Astrocyte of the hippocampus (primary cell): ENCODE measurements at regions not wholly inside any gene's neighbourhood (a gene's known extent, or its start where the extent isn't known, plus 50 kb on each side); places are given as distances from the start of the nearest gene placed in this dataset.
A peak's percentile ranks its signal among the peaks of the same experiment; 100 is the strongest.

ENCODE experiments used
- DNase-seq: peaks from one replicate; pipeline ENCODE4 v3.0.0; 2011; ENCODE audit warnings: low read depth, low spot score

DNA sequence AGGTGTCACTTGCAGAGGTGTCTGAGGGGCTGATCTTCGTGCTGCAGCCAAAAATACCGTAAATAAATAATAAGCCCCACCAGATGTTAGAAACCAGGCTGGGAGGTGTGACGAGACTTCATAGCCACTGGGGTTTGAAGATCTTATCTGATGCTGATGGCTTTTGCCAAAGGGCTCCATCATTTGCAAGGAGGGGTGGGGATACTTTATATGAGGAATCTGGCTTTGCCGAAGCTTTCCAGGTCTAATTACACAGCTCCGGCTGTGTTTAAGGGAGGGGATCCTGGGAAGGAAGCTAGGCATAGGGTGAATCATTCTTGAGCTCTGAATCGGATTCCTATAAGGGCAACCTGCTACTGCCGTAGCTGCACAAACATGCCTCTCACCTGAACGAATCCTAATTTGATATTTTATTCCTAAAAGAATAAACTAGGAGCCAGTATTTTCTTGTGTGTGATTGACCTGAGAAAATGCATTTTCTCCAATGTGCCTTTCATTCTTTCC is 249.6 kb downstream of the SOD2 start:
- no peak for DNase-seq

DNA sequence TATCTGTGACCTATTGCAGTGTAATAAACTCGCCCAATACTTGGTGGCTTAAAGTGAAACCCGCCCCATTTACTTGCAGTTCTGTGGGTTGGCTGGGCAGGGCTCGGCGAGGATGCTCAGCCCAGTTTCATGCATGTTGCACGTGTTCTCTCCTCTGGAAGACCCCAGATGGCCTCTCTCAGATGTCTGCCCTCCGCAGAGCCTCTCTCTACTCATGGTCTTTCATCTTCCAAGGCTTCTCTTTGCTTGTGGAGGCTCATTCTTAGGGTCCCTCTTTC is 251.4 kb downstream of the SOD2 start:
- no peak for DNase-seq

DNA sequence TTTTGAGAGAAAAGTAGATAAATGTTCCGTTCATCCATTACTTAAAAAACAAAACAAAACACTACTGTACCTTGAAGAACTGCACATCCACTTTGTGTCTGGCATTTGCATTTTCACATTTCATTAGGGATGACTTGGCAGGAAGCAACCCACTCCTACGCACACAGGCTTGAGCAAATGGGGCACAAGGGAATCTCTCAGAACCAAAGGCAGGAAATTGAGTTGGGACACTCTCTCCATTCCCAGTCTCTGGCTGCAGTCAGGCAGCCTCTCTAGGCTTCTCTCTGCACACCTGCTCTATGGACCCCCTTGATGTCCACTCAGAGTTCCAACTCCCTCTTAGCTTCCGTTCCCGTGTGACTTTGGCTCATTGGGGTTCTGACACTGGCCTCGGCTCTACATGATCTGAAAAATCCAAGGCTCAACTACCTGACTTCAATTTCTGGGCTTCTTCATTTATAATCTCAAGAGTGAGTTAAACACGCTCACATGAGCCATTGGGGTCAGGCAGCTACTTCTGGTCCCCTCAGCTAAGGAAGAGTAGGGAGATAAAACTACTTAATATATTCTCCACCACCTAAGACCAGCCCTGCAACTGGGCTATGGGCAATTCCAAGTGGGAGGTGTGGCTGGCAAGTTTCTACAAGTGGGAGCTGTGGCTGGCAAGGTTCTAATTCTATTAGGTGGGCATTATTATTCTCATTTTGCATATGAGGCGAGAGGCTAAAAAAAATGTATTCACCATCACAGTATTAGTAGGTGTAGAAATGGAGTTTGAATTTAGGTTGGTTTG is 251.9 kb downstream of the SOD2 start:
- no peak for DNase-seq

DNA sequence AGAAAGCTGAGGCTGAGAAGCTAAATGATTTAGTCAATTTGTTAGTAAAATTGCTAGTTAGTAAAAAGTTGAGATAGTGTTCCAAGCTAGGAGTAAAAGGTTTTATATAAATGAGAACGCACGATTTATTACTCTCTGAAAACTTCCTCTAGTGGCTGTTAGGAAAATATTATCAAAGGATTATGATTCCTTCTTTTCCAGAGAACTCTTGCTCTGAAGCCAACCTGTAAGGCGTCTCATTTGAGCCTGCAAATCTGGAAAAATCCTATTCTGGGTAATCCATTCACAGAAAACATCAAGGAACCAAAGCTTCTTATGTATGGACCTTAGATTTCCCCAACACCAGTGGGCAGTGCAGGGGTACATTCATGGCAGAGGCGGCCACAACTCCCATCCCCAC is 252.7 kb downstream of the SOD2 start:
- DNase-seq, result no peak

DNA sequence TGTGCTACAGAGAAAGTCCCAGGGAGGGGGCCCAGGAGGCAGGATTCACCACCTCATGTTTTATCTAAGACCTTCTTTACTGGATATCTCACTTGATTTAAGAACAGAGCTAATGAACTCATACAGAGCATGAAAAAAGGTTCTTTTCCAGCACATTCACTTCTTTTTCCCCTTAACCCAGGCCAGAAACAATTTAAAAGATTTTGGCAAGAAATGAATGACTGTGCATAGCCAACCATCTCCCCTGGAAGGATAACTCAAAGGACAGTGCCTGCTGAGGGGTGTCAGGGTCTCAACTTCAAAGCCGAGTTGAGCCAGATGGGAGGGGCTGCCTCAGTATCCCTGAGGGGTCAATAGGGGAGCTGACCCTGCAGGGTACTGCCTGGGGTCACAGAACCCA is 253.4 kb downstream of the SOD2 start:
- DNase-seq, result no peak

DNA sequence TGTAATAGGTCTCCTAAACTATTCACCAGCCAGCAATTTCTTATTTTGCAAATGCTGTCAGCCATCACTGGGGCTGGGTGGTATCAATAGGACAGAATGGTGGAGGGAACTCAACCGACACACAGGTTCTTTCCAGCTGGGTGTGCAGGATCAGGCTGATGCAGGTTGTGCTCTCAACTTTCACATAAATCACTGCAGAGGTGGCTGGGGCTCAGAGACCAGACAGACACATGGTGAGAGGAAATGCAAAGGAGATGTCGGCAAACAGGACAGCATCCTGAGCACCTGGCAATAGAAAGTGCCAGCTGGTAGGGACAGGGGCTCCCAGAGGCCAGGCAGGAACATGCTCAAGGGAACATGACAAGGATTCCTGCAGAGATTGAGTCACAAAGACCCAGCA is 254.9 kb downstream of the SOD2 start:
- no peak for DNase-seq

DNA sequence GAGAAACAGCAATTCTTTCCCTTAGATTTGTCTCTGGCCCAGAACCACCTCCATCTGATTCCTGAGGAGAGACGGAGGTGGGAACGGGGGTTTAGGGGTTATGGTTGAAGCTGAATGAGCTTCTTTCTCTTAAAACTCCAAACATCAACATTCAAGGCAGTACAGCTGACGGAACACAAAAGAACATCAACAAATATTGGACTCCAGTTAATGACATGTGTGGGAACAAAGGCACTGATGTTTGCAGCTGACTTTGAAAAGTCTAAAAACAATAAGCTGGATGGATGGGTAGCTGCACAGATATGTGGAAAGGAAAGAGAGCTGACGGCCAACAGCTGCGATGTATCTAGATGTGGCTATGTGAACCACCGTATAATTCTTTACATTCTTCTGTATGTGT is 256.5 kb downstream of the SOD2 start:
- no peak for DNase-seq

DNA sequence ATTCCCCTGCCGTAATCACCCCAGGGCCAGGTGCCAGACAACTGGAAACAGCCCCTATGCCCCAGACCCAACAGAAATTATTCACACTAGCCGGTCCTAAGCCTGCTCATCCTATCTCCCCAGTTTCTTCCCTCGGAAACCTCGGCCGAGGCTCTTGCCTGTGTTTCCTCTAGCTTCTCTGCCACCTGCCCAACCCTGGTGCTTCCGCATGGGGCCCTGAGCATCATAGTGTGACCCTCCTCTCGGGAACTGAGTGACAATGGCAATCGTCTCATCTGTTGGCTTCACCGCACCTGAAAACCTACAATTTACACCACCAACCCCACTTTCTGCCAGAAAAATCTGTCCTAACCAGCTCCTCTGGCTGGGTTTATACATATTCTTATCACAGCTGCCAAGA is 257.3 kb downstream of the SOD2 start:
- no peak for DNase-seq

DNA sequence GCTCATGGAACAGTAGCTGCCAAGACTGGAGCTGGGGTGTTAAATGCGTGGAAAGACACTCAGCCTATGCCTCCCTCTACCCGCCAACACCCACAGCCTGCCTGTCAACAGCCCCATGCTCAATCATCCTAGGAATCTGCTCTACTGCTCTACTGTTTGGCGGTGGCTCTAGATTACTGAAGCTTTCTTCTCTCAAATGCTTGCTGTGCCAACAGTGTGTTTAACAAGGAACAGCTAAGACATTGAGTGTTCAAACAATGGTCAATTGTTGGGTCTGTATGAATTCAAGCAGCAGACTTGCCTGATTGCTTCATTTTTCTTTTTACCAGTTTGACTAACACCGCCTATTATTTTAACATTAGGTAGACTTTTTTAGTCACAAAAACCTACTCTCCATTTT is 258.6 kb downstream of the SOD2 start:
- DNase-seq, result no peak

DNA sequence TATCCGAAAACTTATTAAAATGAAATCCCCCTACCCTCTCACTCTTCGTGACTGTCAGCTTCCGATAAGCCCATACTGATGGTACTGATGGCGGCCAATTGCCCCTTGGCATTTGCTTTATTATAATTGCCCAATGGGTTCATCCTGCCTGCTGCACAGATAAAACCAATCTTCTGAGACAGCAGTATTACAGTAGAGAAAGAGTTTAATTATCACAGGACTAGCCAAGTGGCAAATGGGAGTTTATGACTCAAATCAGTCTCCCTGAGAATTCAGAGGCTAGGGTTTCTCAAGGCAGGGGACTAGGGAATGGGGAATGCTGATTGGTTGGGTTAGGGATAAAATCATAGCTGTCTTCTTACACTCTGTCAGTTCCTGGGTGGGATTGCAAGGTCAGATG is 259.5 kb downstream of the SOD2 start:
- no peak for DNase-seq

DNA sequence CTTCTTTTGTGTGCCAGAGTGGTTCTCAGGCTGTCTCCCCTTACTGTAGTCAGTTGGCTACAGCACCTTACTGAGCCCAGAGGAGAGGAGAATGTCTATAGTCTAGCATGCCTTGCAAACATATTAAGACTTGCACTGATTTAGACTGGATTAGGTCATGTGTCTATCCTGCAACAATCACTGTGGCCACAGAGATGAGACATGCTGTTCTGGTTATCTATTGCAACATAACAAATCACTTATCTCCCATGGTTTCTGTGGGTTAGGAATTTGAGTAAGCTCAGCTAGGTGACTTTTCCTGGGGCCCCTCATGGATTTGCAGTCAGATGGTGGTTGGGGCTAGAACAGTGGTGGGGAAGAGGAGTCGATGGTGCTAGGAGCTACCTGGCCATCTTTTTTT is 261.3 kb downstream of the SOD2 start:
- DNase-seq, result no peak

DNA sequence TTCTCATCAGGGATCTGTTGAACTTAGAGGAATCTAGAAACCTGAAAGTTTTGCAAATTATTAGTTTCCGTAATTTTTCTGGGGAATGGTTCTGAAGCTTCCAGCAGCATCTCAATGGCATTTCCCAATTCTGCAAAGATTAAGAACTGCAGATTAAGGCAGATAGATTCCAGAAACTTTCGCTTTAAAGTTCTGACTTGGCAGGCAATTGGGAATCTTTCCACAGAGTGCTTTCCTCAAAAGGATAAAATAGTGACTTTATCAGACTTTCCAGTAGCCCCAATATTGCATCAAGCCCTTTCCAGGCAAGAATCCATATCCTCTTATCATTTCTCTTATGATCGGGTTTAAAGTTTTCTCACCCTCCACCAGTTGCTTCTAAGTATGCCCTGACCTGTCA is 261.1 kb downstream of the FNDC1 start:
- DNase-seq, result no peak

DNA sequence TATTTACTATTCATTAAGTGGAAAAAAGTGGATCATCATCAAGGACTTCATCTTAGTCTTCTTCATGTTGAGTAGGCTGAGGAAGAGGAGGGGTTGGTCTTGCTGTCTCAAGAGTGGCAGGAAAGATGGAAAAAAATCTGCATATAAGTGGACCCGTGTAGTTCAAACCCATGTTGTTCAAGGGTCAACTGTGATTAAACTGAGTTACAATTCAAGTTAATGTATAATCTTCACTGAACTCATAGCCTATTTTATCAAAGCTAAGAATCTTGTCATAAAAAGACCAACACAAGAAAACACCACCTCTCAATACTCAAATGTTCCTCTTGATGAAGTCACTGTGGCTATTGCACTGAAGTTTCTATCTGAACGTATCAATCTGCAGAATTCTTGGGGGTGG is 260.2 kb downstream of the FNDC1 start:
- no peak for DNase-seq

DNA sequence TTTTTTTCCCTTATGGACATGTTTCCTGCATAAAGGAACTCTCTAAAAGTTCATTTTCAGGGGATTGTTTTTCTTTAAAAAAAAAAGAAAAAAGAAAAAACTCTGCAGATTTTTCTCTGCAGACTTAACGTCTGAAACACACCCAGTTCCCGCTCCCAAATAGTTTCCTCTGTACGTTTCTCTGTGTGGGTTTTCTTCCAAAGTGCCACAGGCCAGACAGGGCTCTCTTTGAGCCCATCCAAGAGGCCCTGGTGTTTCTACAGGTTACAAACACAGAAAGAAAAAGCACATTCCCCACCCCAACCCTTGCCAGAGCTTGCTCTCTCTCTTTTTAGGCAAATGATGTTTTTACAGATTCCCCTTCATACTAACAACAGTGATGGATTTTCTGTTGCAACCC is 258.6 kb downstream of the FNDC1 start:
- DNase-seq, result no peak

DNA sequence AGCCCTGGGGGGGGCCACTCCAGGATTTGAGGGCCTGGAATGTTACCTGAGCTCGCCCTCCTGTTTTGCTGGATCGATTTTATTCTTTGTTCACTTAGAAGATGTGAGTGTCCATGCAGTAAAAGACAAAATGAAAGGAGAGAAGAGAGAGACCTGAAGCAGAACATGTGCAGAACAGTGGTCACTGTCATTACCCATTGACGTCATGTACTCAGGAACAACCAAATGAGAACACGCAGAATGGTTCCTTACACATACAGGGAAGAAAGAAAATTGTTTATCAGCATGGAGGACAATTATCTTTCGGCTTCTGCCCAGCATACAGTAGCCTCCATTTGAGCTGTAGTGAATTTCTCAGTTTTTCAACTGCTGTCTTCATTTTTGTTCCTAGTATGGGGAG is 258.1 kb downstream of the FNDC1 start:
- DNase-seq, result no peak

DNA sequence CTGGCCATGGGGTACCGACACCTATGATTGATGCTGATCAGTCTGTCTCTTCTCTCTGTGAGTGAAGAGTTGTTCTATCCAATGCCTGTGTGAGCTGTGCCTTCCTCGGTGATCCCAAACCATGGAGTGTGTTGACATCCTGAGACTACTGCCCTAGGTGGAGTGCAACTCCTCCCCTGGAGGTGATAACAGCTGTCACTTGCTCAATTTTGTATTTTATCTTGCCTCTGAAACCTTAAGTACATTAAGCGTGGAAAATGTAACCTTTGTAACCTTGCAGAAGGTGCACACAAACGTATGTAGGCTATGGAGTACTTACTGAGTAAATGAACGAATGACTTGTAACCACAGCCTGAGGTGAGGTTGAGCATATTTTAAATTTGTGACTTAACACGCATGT is 256.2 kb downstream of the FNDC1 start:
- DNase-seq, result no peak

DNA sequence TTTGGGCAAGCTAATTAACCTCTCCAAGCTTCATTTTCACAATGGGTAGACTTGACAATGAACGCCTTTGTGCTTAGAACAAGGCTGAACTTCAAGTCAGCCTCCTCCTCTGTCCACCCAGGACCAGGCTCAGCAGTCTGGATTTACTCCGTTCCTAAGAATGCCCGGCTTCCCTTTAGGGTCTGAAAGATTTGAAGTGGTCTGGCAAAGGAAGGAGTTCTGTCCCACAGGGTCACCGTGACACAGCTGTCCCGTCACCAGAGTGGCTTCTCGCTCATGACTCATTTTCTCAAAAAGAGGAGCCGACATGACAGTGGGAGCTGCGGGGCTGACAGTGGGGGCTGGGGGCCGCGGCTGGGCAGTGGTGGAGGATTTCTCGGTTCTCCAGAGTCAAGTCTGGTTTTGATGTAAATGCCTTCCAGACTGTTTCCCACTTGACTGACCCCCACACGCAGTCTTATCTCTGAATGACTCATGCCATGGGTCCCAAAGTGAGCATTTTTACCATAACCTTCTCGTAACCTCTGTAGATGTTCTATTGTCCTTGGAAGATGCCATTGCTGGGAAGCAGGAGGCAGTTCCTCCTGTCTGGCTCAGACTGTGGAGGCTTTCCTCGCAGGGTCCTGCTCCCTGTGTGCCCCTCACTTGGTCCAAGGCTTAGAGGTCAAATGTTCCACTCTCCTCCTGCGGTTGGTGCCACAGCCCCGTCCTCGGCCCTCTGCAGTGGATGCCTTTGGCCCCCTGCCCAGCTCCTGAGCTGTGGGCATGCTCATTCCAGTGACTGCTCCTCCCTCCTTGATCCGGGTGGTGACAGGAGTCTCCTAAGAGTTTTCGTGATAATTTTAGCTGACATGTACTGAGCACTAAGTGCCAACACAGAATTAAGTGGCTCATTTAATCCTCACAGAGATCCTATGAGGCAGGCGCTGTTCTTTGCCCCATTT is 253.1 kb downstream of the FNDC1 start:
- DNase-seq, result peak; percentile 60

DNA sequence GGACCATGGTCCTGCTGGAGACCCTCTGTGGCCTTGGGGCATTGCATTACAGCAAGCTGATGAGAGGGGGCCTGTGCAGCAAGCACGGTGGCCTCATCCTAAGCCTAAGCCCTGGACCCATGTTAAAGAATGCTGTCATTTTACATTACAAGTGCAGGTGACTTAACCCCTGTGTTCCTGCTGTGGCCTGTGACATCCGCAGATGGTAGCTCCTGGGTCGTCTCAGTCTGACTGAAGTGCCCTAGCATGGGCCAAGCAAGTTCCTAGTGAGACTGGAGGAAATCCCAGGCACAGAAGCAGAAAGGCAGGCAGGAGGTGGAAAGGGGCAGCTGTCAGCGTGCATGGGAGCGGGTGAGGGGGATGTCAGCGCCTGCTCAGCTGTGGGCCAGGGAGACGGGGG is 252.4 kb downstream of the FNDC1 start:
- no peak for DNase-seq

DNA sequence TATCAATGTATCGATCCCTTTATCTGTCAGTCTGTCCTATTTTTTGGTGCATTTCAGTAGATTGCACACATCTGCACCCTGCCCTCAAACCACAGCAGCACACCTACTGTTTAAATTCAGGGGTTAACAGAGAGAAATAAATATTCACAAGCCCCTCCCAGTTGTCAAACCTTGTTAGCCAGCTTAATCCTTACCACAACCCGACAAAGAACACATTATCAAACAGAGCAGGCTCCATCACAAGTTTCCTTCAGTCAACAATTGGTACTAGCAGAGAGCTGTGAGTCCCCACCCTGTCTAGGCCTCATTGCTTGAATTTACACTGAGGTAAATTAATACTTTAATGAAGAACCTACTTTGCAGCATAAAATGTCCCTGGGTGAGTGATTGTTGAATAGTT is 249.8 kb downstream of the FNDC1 start:
- DNase-seq, result no peak

DNA sequence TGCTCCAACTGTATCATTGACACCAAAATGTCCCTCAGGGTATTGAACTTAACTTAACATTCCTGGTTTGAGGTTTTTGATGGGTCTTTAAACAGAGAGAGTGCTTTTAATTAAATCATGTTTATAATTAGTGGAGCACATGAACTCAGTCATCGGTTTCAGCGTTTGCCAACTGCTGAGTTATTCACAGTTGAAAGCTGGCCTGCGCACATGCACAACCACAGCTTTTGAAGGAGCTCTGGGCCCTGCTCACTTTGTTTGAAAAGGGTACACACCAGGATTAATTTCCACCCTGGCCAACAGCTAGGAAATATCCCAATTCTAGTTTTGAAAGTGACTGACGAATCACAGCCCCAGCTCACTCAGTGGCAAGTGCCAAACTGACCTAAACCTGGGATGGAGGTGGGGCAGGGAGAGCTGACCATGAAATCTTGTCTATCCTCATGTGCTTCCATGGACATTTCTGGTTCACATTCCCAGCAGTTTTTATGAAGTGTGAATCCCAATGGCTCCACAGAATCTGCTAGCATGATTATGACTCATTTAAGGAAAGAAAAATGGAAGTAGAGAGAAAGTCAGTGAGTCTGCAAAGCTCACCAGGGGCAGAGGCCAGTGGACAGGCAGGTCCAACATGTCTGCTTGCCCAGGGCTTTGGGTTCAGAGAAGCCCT is 247.8 kb downstream of the FNDC1 start:
- DNase-seq, result no peak

DNA sequence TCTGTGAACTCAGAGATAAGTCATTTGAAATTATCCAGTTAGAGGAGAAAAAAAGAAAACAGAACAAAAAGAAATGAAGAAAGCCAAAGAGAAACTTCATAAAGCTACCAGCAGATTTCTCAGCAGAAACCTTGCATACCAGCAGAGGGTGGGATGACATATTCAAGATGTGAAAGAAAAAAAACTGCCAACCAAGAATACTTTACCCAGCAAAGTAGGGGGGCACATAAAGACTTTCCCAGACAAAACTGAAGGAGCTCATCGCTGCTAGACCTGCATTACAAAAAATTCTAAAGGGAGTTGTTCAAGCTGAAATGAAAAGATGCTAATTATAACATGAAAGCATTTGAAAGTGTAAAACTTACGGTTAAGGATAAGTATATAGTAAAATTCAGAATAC is 246.3 kb downstream of the FNDC1 start:
- no peak for DNase-seq

DNA sequence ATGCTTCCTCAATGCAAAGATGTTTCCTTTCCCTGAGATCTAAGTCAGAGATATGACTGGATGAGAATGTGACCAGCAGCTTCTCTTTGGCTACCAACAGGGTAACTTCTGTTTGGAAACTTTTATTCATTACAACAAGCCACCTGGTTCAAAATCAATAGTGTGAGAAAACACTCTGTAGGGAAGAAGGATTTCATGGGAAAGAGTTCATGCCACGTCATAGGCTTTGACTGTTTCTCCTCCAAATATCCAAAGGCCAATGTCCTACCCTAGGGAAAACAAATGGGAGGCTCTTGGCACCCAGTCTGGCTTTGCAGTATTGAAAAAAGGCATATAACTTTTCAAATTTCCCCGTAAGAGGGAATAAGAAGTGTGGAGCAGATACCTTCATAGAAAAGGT is 245.5 kb downstream of the FNDC1 start:
- no peak for DNase-seq
